NT2/D1 (cell line): ENCODE measurements at regions not wholly inside any gene's neighbourhood (a gene's known extent, or its start where the extent isn't known, plus 50 kb on each side); places are given as distances from the start of the nearest gene placed in this dataset.
"Not testable (repeated sequence)": the region's sequence is repeated elsewhere in the genome, so short reads cannot be mapped to it uniquely, and the experiment has no call there.

Experiments used
- DNase-seq: peaks from one replicate; pipeline ENCODE4 v3.0.0-alpha.2; 2011; ENCODE audit warnings: low read depth, low spot score
- H3K27me3 ChIP-seq: 2 replicates; pipeline ENCODE4 v1.6.0; 2011; ENCODE audit warnings: mild to moderate bottlenecking; ENCODE audit not compliant: insufficient read length, insufficient read depth
- H3K36me3 ChIP-seq: 2 replicates; pipeline ENCODE4 v1.6.1; 2011; ENCODE audit warnings: mild to moderate bottlenecking, low read length, mixed read lengths; ENCODE audit not compliant: insufficient read depth, insufficient read length
- H3K4me1 ChIP-seq: 2 replicates; pipeline ENCODE4 v1.5.1; 2011; ENCODE audit not compliant: insufficient read depth, insufficient read length
- H3K4me3 ChIP-seq: 2 replicates; pipeline ENCODE4 v1.5.1; 2011; ENCODE audit warnings: low read depth; ENCODE audit not compliant: insufficient read length
- H3K9ac ChIP-seq: 2 replicates; pipeline ENCODE4 v1.6.0; 2011; ENCODE audit warnings: low read depth; ENCODE audit not compliant: insufficient read length
- H3K9me3 ChIP-seq: 2 replicates; pipeline ENCODE4 v1.5.1; 2011; ENCODE audit warnings: mild to moderate bottlenecking, low read length; ENCODE audit not compliant: insufficient read depth
- SUZ12 ChIP-seq: IDR thresholded peaks from 2 replicates; pipeline ENCODE4 v1.6.1; 2011; ENCODE audit not compliant: insufficient read length, insufficient read depth; ENCODE audit errors: extremely low read depth
- YY1 ChIP-seq: IDR thresholded peaks from 2 replicates; pipeline ENCODE4 v1.6.1; 2011; ENCODE audit not compliant: insufficient read length, insufficient read depth
- ZNF274 ChIP-seq: IDR thresholded peaks from 2 replicates; pipeline ENCODE4 v1.6.1; 2011; ENCODE audit warnings: mild to moderate bottlenecking, low read depth, low read length

- H3K9me3 ChIP-seq: peaks cover 15% of the 10 kb centered on the region
- no peak overlapping the region for H3K9ac ChIP-seq
- H3K36me3 ChIP-seq: no peaks in the 10 kb centered on the region
- no peak for DNase-seq
- no peaks in the 10 kb centered on the region for H3K27me3 ChIP-seq
- H3K4me1 ChIP-seq: no peaks in the 10 kb centered on the region
- no peak overlapping the region for H3K4me3 ChIP-seq
- TF ChIP-seq ZNF274: no peak
- TF ChIP-seq SUZ12: no peak
- TF ChIP-seq YY1: no peak
Measured at GRCh38 chr2:39581866-39582265, 83.9 kb upstream of the TMEM178A start.

DNA sequence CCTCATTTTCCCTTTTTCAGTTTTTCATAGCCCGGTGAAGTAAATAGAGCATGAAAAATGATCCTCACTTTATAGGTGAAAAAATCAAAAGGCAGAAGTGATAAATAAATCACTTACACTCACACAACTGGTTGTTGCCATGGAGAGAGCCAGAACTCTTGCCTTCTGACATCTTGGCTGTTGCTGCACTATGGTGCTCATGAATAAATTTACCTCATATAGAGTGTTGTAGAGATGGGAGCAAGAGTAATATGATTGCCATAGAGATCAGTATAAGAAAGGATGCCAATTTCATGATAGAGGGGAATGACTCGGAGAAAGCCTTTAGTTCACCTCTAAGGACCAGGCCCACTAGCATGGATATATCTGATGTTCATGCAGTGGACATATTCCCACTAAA, 82.5 kb upstream of the TMEM178A start:
- Histone ChIP-seq H3K9ac (no peak overlapping the region), H3K9me3 (peaks cover 23% of the 10 kb centered on the region), H3K4me1 (no peaks in the 10 kb centered on the region), H3K36me3 (no peaks in the 10 kb centered on the region), H3K27me3 (no peaks in the 10 kb centered on the region), H3K4me3 (no peak overlapping the region)
- no peak for TF ChIP-seq YY1
- TF ChIP-seq SUZ12: no peak
- DNase-seq: no peak

GRCh38 chr2:39583781-39584180, 81.9 kb upstream of the TMEM178A start:
- peaks cover 23% of the 10 kb centered on the region for H3K9me3 ChIP-seq
- H3K27me3 ChIP-seq: no peaks in the 10 kb centered on the region
- H3K4me1 ChIP-seq: no peaks in the 10 kb centered on the region
- no peak overlapping the region for H3K9ac ChIP-seq
- no peak for DNase-seq
- H3K36me3 ChIP-seq: no peaks in the 10 kb centered on the region
- H3K4me3 ChIP-seq: no peak overlapping the region
- no peak for TF ChIP-seq SUZ12
- no peak for TF ChIP-seq ZNF274
- TF ChIP-seq YY1: no peak

DNA sequence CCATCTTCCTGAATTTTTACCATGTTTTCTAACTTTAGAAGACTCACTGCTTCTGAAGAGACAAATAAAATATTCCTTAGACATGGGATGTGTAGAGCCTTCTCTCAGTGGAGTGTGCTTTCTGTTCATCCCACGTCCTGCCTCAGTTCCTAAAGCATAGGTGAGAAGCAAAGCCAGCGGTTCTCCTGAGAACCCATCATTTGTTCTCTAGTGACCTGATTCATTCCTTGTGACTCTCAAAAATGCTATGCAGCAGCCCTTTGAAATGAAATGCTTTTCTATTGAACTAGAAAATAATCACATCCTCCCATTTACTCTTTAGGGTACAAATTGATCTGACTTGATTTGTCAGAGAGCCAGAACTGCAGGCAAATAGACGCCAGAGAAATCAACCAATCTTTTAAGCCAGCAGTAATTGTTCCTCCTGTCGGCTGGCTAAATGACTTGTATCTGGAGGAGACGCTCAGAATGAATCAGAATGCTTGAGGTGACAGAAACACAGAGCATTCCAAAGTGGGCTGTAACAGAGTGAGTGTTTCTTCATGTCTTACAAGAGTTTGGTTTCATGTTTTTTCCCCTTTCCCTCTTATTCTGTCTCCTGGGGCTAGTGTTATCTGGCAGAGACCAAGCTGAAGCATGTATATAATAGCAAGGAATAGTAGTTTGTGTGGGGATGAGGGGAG, 81.3 kb upstream of the TMEM178A start:
- Histone ChIP-seq H3K27me3 (no peaks in the 10 kb centered on the region), H3K4me1 (no peaks in the 10 kb centered on the region), H3K36me3 (no peaks in the 10 kb centered on the region), H3K9ac (no peak overlapping the region), H3K9me3 (peaks cover 23% of the 10 kb centered on the region), H3K4me3 (no peak overlapping the region)
- no peak for DNase-seq
- TF ChIP-seq SUZ12: no peak
- no peak for TF ChIP-seq YY1
- TF ChIP-seq ZNF274: no peak

GRCh38 chr2:39585531-39585930, 80.2 kb upstream of the TMEM178A start:
- not testable (repeated sequence) for H3K4me1 ChIP-seq, DNase-seq, H3K36me3 ChIP-seq, H3K4me3 ChIP-seq, H3K9ac ChIP-seq, H3K27me3 ChIP-seq
- peaks cover 23% of the 10 kb centered on the region for H3K9me3 ChIP-seq

- no peaks in the 10 kb centered on the region for H3K36me3 ChIP-seq
- no peak overlapping the region for H3K9ac ChIP-seq
- H3K4me1 ChIP-seq: no peaks in the 10 kb centered on the region
- H3K27me3 ChIP-seq: no peaks in the 10 kb centered on the region
- DNase-seq: no peak
- TF ChIP-seq ZNF274 (no peak), SUZ12 (no peak), YY1 (no peak)
- H3K4me3 ChIP-seq: no peak overlapping the region
- peaks cover 11% of the 10 kb centered on the region for H3K9me3 ChIP-seq
Measured at GRCh38 chr2:39587168-39587567, 78.5 kb upstream of the TMEM178A start.

DNA sequence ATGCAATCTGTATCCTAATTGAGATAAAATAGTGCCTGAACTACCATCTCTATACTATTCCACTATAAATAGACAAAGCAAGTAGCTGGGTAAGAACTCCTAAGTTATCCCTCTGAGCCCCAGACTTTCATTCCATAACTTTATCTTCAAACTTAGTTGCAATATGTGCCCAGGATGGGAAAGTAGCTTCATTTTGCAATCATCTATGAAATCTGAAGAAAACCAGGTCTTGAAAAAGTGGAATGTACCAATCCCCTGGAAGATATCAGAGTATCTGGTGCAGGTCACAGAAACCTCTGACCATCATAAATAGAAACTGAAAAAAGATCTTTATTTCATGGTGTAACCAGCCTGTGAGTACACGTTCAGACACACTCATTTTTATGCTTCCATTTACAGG, 78.1 kb upstream of the TMEM178A start:
- TF ChIP-seq ZNF274 (no peak), YY1 (no peak), SUZ12 (no peak)
- no peak overlapping the region for H3K4me3 ChIP-seq
- H3K36me3 ChIP-seq: no peaks in the 10 kb centered on the region
- no peaks in the 10 kb centered on the region for H3K4me1 ChIP-seq
- DNase-seq: no peak
- peaks cover 11% of the 10 kb centered on the region for H3K9me3 ChIP-seq
- no peaks in the 10 kb centered on the region for H3K27me3 ChIP-seq
- no peak overlapping the region for H3K9ac ChIP-seq
